DMS114 treated with DMSO at 0.1 percent for 48 hours (cell line): ENCODE measurements at regions not wholly inside any gene's neighbourhood (a gene's known extent, or its start where the extent isn't known, plus 50 kb on each side); places are given as distances from the start of the nearest gene placed in this dataset.
A peak's percentile ranks its signal among the peaks of the same experiment; 100 is the strongest.

Source experiments
- DNase-seq: peaks from one replicate; lab custom pipeline; 2025; ENCODE audit not compliant: unreplicated experiment; lab: John Stamatoyannopoulos, UW

GRCh38 chr2:143965493-143966164, 554.3 kb downstream of the ZEB2 start:
- DNase-seq = no peak

DNA sequence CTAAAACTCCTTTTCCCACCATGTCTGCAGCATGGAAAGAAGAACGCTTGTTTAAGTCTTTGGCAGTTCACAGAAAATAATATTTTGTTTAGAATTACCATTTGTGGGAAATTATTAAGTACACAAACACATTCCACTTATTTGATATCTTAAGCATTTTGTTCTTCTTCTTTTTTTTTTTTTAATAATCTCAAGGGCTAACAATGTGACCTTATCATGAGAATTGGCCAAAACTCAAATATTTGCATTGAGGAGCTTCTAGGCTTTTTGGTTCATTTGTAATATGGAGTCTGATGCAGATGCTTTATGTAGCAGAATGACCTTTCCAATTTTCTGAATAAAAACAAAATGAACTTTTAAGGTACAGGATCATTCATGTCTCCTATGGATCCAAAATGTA, 555.0 kb downstream of the ZEB2 start:
- DNase-seq = no peak

GRCh38 chr2:143960177-143960576, 559.7 kb downstream of the ZEB2 start:
- DNase-seq = no peak

- no peak for DNase-seq
These were observed 562.6 kb downstream of the ZEB2 start for GRCh38 chr2:143957321-143957720.

- DNase-seq = no peak
These were observed 564.4 kb downstream of the ZEB2 start for GRCh38 chr2:143955401-143956065.

DNA sequence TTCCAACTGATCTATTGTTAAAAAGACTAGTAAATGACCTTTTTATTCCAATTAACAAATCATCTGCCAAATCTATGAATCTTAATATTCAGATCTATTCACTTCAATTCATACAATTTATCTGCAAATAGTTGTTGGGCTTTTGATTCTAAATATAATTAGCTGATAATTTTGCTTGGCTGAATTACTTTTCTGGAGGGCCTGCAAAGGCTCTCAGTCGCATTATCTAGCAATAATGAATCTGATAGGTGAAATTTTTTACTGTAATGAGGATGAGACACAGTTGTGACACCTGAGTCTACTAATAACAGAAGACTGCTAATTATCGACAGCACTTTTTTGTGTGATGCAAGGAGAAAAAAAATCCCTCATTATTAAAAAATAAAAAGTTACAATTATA, 565.1 kb downstream of the ZEB2 start:
- no peak for DNase-seq

DNA sequence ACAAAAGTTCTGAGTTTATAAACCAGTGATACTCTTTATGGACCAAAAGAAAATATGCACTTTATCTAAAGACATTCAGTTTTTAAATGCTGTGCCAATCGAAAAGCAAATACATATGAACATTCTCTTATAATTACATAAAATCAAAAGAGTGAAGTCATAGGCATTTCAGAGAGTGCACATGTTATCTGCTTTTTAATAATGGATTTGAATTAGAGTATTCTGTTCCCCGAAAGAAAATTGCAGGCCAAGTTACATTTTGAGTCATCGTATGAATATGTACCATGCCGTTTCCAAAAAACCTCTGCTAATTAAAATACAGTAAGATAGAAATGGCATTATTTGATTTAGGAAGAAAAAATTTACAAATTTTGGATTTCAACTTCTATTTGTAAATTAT, 565.7 kb downstream of the ZEB2 start:
- no peak for DNase-seq

DNA sequence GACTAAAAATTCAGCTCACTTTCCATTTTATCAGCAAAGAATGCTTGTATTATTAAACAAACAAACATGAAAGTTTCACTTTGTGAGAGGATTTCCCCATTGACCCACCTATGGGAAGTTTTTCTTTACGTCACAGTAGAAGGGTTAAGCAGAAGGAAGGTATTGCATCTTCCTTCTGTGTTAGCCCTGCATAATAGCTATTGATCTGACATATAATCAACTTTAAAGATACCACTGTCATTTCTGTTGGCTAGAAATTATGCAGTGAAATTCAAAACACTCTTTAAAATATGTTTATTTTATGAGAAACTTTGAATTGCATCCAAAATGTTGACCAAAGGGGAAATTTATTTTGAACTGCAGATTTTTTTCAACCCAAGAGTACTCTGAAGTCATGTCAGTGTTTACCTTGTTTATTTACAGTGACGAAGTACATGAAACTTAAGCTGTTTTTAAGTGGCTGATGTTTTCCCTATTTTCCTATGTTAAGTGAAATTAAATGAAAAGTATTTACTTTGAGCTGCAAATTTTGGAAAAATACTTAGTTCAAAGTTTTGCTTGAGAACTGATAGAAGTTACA, 566.4 kb downstream of the ZEB2 start:
- no peak for DNase-seq

- DNase-seq = no peak
These were observed 567.4 kb downstream of the ZEB2 start for GRCh38 chr2:143952536-143952935.

- DNase-seq = no peak
These were observed 569.2 kb downstream of the ZEB2 start for GRCh38 chr2:143950704-143951103.

DNA sequence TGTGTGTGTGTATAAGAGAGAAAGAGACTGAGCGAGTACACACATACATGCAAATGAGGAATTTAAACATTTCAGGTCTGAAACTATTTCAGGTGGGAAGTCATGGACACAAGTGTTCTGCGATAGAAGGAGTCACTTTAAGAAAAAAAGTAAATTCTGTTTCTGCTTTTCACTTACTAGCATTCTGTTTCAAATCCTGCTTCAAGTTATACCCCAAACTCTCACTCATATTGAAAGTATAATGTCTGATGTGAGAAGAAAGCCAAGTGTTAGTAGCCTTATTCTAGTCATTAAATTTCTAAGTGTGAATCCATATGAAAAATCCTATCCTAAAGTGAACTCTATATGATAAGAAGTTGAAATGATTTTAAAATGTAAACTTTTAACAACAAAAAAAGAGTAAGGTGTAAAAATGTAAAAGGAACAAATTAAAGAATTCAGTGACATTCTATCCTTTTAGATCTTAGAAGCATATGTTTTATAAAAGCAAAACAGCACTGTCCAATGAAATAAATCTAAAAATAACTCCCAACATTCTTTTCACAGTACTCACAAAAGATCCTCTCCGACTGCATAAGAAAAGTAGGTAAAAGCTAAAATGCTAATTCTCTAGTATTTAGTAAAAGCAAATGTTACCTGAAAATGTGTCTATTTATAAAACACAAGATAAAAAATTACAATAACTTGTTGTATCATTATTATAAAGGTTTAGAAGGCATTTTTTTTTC, 570.6 kb downstream of the ZEB2 start:
- no peak for DNase-seq

DNA sequence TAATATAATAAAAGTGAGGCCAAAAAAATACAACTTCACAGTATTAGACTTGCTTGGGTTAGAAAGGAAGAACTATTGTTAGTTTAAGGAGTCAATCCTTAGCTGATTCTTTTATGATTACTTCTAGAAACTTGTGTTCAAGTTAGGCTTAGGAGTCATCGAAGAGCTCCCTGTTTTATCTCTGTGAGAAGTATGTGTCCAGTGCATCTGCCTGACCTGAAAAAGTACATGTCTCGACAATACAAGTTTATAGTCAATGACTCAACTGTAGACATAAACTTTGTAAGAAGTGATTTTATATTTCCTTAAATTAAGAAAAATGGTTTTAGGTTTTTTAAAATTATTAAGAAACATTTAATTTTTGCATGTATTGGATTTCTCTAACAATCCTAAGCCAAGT, 571.2 kb downstream of the ZEB2 start:
- no peak for DNase-seq

- DNase-seq = peak; percentile 73
These were observed 573.2 kb downstream of the ZEB2 start for GRCh38 chr2:143946436-143947391.

DNA sequence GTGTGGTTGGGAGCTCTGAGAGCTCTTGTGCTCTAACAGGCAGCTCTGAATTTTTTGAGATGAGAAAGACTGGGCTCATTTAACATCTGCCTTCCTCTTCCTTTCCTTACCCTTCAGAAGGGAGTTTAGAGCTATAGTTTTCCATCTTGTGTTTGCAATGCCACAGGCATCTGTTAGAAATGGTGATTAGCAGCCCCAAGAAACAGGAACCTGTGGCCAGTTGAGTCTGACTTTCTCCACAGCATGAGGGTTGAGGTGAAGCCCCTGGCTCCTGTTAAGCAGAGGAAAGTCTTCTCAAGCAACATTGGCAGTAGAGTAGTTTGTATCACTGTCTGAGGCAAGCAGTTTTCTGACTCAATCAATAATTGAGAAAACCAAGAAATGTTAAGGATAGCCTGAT, 577.4 kb downstream of the ZEB2 start:
- DNase-seq = no peak

DNA sequence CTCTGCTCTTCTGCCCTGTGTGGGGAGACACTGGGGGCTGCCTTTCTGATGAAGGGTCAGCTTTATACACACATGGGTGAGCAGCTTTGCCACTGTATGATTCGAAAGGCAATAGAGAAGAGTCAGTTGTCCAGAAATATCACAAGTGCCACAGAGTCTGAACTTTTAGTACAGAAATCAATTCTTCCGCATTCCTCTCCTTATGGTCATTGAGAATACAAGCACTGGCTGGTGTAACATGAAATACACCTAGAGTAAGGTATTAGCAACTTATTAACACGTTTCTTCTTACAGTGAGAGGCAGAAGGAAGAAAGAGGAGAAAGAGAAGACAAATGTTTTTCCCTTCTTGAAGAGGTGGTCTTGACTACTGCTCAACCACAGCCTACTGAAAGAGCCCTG, 579.2 kb downstream of the ZEB2 start:
- no peak for DNase-seq

DNA sequence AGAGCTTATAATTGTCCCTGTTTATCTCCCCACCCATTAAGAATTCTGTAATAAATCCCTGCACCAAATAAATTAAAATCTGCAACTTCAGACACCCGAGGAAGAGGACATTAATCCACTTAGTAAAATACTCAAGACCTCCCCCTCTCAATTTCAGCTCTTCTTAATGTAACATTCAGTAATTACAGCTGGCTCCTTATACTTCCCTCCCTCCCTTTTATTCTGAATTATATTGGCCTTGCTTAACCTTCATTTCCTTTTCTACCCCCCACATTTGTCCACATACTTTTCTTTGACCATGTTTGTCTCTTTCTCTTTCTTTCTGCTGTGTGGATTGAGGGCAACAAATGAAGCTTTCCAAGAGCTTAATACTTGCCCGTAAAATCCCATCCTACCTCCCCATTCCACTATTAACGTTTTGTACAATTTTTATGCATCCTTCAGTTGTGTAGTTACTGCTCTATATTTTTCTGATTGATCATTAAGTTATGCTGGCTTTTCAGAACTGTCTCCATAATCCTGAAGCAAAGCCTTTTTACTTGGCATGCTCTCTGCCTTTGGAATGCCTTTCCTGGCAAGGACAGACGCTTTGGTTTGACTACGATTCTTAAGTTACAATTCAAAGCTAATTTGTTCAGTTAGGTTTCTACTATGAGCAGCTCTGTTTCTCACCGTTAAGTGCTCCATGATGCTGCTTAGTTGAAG, 580.1 kb downstream of the ZEB2 start:
- DNase-seq = no peak

DNA sequence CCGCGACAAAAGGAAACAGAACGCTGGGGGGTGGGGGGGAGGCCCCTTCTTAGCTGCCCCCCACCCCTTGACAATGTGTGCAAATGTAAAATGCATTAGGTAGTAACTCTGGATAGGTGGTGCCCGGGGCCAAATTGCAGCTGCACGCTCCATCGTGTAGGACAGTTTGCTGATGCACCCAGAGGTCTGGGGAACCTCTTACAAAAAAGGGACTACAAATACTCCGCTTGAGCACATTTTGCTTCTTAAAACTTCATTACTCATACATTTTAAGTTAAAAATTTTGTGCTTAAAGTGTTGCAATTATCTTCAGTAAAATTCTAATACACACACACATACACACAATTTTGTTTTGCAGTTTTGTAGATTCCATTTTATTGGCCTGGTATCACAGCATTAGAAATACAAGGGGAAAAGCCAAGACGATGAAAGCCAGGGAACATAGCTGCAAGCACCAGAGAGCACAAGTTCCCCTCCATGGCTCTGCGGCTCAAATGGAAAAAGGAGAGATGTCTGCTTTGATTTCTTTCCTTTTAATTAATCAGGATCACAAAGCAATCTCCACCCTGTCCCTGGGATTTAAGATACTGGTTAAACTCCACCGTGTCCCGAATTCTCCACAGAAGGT, 582.1 kb downstream of the ZEB2 start:
- no peak for DNase-seq

- DNase-seq = no peak
These were observed 582.8 kb downstream of the ZEB2 start for GRCh38 chr2:143936848-143937722.

DNA sequence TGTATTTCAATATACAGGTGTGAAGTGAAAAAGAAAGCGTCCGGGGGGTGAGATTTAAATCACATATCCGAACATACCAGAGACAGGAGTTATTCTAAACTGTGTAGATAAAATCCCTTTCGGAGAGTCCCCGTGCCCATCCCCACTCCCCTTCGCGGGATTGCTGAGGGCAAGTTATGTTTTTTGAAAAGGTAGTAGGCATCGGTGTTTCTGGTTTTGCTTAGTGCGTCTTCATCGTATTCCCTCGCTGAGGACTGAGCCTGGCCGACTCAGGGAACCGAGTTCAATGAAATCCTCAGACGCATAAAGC, 583.4 kb downstream of the ZEB2 start:
- DNase-seq = no peak
